CD4-positive, alpha-beta T cell treated with Interleukin-4 for 1 hour (primary cell): ENCODE measurements at regions not wholly inside any gene's neighbourhood (a gene's known extent, or its start where the extent isn't known, plus 50 kb on each side); places are given as distances from the start of the nearest gene placed in this dataset.

Experiments used
- DNase-seq, 2 donors: peaks; one replicate each; pipeline ENCODE4 v3.0.0-alpha.2; 2020 to 2022

- DNase-seq, result no peak
These were observed 65.6 kb upstream of the C15orf39 start for GRCh38 chr15:75136118-75136517.

DNA sequence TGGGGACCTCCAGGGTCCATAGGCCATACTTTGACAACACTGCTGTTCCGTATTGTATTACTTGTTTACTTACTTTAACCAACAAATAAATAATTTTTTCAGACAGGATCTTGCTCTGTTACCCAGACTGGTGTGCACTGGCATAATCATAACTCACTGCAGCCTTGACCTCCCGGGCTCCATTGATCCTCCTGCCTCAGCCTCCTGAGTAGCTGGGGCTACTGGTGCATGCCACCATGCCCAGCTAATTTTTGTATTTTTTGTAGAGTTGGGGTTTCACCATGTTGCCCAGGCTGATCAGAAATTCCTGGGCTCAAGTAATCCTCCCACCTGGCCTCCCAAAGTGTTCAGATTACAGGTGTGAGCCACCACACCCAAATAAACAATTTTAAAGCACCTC, 64.9 kb upstream of the C15orf39 start:
- DNase-seq, result no peak

- DNase-seq, result no peak
These were observed 63.4 kb upstream of the C15orf39 start for GRCh38 chr15:75138016-75138999.

GRCh38 chr15:75140080-75140879, 61.4 kb upstream of the C15orf39 start:
- no peak for DNase-seq

- no peak for DNase-seq
These were observed 59.2 kb upstream of the C15orf39 start for GRCh38 chr15:75142499-75142898.

DNA sequence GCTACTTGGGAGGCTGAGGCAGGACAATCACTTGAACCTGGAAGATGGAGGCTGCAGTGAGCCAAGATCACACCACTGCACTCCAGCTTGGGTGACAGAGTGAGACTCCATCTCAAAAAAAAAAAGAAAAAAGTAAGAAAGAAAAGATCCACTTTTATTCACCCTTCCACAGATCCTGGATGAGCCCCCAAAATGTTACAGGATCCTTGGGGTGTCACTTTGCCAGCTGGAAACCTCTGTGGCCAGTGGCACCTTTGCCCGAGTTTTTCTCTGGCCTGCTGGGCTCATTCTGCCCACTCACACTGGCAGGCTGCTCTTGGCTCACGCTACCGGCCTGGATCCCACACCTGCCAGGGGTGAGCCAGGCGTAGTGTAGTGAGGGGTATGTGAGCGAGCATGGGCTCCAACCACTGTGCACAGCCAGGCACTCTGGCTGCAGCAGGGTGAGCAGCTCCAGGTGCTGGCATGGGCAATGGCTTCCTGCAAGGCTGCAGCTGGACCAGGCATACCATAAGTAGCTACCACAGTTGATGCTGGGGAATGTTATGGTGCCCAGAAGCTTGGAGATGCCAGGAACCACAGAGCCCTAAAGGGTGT, 57.8 kb upstream of the C15orf39 start:
- no peak for DNase-seq

GRCh38 chr15:75145027-75145841, 56.4 kb upstream of the C15orf39 start:
- no peak for DNase-seq

GRCh38 chr15:75148280-75148679, 53.4 kb upstream of the C15orf39 start:
- no peak for DNase-seq

DNA sequence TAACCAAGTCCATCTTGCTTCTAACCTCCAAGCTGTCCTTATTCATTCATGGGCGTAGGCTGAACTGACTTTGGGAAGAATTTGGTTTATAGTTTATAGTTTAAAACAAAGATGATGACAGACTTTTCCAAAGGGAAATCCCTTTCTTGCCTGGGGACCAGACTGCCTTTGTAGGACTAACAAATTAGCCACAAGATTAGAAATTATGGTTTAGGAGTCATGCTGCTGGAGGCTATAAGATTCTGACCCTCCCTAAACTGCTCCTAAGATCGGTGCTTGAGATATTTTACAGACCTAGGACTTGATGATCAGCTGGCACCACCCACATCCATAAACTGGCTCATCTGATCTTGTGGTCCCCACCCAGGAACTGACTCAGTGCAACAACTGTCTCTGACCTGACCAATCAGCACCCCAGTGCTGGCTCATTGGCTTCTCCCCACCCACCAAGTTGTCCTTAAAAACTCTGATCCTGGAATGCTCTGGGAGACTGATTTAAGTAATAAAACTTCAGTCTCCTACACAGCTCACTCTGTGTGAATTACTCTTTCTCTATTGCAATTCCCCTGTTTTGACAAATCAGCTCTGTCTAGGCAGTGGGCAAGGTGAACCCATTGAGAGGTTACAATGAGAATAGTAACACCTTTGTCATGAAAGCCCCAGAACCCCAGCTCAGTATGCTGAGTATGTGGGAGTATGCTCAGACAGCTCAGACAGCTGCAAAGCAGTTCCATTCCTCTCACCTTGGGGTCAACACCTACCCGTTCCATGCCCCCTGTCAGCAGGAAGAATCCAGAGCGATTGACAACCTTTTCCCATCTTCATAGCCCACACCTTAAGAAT, 51.6 kb upstream of the C15orf39 start:
- DNase-seq, result no peak

GRCh38 chr15:75151214-75152128, 50.2 kb upstream of the C15orf39 start:
- DNase-seq, result no peak
